EL (cell line): ENCODE measurements at regions not wholly inside any gene's neighbourhood (a gene's known extent, or its start where the extent isn't known, plus 50 kb on each side); places are given as distances from the start of the nearest gene placed in this dataset.

Experiments
- DNase-seq: peaks from one replicate; pipeline ENCODE4 v3.0.0-alpha.2; 2016

- no peak for DNase-seq
Measured at GRCh38 chrX:38856670-38857265, 55.5 kb downstream of the MID1IP1 start.

- DNase-seq = no peak
Measured at GRCh38 chrX:38857736-38858523, 56.7 kb downstream of the MID1IP1 start.

GRCh38 chrX:38859602-38860001 lies 58.3 kb downstream of the MID1IP1 start:
- no peak for DNase-seq

- DNase-seq = no peak
Measured at GRCh38 chrX:38860106-38861013, 59.1 kb downstream of the MID1IP1 start.

DNA sequence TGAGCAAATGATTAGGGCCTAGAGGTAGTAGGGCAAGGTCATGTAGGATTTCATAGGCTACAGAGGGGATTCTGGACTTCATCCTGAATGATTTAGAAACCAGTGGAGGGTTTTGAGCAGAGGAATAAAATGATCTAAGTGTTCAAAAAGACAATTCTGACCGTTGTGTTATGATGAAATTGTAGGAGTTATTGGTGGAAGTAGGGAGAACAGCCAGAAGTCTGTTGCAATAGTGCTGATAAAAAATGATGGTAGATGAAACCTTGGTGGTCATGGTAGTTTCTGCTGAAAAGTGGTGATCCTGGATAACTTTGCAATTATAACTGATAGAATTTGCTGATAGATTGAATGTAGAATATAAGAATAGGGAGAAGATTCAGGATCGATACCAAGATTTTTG lies 60.2 kb downstream of the MID1IP1 start:
- no peak for DNase-seq

- no peak for DNase-seq
Measured at GRCh38 chrX:38862100-38862499, 60.8 kb downstream of the MID1IP1 start.

DNA sequence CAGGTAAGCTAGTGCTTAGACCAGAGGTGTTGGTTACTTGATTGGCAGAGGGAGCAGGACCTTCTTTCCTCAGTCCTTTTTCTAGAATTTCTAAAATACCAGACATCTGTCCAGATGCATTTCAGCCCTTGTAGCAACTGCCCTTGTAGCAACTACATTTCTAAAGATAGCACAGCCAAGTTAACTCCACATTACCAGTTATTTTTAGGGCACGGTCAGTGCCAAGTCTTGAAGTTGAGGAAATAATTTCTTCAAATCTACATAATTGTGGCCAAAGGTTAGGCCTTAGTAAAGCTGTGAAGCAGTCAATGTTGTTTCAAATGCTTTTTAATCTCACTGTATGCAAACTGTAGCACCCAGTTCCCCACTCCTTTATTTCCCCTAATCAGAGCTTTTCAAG lies 62.9 kb downstream of the MID1IP1 start:
- no peak for DNase-seq

- no peak for DNase-seq
Measured at GRCh38 chrX:38868321-38868720, 67.1 kb downstream of the MID1IP1 start.

GRCh38 chrX:38868941-38869401 lies 67.7 kb downstream of the MID1IP1 start:
- DNase-seq = peak; percentile 65

DNA sequence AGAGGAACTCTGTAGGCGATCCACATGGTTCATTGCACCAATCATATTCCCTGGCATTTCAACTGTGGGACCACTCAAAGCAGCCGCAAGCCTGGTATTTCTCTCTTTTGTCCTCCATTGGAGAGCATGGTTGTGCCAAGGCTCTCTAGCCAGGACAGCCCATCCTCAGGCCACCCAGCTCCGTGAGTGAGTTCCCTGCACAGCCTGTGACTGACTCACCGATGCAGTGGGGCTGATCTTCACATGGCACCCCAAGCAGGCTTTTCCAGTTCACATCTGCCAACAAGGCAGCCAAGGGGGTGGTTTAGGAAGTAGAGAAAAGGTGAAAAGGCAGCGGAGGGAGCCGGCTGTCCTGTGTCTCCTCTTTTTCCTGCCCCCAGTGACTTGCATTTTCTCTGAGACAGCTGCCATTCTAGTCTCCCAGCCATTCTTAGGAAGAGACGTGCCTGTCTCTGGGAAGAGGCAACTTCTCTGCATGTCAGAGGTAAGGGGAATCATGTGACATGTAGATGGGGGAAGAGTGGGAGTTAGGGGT lies 69.2 kb downstream of the MID1IP1 start:
- DNase-seq = no peak

DNA sequence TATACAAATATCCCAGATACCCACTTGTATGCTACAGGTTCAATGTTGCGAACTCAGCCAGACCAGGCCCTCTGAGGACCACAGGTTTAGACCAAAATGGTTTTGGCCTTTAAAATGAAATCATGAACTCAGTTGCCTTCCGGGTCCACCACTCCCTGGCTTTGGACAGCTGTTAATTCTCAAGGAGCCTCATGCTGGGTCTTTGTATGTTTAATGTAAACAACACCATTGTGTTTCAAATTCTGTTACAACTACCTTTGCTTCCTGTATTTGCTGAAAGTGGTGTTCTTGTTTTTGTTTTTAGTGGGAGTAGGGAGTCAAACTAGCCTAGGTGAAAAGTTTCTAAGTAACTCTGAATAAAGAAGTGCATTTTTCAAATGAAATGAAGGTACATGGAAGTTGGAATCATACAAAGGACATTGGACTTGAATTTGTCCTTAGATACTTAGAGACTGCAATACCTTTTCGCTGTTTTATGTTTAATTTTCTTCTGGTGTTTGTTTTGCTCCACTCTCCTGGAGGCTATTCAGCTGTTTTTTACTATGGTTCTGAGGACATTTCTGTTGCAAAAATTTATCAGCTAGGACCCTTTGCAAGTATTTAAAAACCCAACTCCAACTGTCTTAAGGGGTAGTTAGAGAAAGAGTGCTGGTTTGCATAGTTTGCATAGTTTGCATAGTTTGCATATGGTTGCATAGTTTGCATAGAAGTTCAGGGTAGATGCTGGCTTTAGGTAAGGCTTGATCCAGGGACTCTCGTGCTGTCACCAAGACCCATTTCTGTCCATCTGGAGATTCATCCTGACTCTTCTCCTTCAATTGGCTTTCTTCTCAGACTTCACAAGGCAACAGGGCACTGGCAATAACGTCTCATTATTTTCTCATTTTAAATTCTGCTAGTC lies 70.1 kb downstream of the MID1IP1 start:
- peak; percentile 31 for DNase-seq

DNA sequence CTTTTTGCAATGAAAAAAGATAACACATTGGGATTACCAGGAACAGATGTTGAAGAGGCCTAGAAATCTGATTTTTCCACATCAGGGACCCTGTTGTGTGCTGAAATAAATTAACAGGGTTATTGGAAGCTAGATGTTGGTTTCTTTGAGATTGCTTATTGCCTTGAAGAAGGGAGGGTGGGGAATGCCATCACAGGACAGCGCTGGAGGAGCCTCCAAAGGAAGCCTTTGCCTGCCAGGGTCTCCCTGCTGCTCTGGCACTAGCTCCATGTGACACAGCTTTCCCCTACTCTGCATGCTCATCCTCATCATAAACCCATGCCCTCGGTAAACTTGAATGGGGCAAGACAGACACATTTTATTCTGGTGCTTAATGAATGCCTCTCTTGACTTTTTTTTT lies 76.1 kb downstream of the MID1IP1 start:
- DNase-seq = no peak

DNA sequence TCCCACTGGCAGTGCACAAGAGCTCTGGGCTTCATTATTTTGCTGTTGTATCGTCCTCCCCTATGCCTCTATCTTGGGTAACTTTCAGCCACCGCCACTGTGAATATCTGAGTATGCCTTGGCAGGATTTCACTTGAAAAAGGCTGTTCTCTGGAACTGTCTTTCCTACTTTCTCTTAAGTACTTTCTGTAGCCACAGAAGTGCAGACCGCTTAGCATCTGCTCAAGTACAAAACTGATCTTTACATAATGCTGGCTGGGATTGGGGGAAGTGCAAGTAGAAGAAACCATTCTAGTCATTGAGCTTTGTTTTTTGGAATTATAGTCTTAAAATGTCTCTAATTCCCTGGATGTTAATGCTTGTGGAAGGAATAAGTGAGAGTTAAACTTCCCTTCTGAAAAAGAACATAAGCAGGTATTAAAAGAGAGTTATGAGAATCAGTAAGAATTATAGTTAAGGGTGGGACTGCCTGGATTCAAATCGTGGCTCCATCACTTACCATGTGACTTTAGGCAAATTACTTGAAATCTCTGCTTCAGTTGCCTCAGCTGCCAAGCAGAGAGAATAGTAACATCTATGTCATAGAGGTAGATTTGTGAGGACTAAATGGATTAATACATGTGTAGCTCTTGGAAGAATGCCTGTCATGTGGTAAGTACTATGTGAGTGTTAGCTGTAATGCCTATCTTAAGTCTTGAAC lies 77.5 kb downstream of the MID1IP1 start:
- no peak for DNase-seq

DNA sequence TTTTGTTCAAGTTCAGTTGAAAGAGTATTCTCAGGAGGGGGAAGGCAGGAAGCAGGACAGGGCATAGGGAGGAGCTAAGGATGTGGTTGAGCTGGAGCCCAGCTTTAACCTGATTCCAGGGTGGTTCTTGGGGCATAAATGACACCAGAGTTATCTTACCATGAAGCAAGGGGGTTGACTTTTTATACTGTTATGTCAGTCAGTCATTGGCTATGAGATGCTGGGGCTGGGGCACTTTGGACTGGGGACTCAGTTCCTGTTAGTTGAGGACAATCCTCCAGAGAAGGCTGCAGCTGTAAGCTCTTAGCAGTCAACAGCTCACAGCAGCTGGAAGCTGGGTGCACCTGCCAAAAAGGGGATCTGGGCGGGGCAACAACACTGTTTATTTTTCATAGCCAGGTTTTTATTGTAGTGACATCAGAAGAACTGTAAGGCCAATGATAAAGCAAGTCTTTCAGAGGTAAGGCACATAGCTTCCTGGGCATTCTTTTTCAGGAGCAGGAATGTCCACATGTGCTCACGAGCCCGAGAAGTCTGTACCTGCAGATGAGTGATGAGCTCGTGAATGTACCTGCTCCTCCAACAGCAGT lies 78.5 kb downstream of the MID1IP1 start:
- DNase-seq = no peak

GRCh38 chrX:38880296-38880854 lies 79.1 kb downstream of the MID1IP1 start:
- DNase-seq = peak; percentile 27

DNA sequence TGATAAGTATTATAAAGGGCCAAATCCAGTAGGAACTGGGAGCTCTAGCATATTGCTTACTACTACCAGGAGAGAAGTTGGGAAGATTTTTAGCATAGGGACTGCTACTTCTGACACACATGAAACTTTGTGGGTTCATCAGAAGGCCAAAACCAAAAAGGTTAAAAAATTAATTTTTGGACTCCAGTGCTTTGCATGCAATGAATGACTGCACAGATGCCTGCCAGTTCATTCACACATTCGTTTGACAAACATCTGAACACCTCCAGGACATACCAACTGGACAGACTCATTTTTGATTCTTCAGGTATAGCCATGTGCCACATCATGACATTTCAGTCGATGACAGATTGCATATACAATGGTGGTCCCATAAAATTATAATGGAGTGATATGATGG lies 79.8 kb downstream of the MID1IP1 start:
- DNase-seq = no peak

DNA sequence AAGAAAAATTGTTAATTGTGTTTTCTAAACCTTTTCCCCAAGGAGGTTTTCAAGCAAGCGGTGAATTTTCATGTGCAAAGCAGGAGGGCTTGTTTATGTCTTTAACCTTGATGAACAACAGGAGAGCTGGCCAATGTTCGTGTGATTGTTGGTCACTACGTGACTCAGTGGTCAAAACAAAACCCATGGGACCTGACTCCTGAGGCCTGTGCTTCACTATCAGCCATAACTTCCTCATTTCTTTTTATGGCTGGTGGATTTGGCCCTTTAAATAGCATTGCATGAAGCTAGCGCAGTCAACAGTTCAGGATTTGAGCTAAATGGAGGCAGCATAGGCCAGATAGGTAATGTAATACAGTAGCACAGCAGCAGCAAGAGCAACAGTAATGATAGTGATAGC lies 80.5 kb downstream of the MID1IP1 start:
- no peak for DNase-seq

GRCh38 chrX:38882894-38883626 lies 81.8 kb downstream of the MID1IP1 start:
- DNase-seq = peak; percentile 87

- DNase-seq = no peak
Measured at GRCh38 chrX:38886112-38886511, 84.9 kb downstream of the MID1IP1 start.

DNA sequence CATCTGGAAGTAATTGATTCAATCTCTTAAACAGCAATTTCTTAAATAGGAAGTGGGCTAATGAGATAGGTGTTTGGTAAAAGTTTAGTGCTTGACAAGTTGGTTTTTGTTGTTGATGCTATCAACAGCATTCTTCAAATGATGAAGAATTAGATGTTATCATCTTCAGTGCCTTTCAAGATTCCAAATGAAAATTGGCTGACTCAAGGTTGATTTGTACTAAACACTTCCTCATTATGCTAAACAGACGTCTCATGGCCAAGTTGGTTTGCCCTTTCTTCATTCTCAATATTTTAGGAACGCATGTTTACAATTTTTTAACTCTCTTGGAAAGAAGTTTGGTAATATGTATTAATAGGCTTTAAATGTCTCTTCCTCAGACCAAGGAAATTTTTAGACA lies 86.0 kb downstream of the MID1IP1 start:
- DNase-seq = no peak
